ENCODE measurements at regions not wholly inside any gene's neighbourhood (a gene's known extent, or its start where the extent isn't known, plus 50 kb on each side); places are given as distances from the start of the nearest gene placed in this dataset.

DNA sequence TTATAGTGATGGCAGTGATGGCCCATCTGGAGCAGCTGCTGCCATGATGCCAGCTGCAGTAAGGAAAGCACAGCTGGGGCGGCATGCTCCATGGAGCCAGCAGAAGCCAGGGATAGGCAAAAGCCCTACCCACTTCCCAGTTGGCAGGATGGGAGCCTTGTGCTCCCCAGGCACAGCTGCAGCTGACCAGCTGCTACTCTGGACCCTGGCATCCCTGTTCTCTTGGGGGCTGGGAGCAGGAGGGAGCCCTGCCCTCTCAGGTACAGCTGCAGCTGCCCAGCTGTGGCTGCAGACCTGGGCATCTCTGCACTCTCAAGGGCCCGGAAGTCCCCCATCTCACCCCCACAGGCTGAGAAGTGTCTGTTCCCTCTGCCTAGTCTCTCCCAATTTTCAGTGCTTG is 531.9 kb downstream of the PCDH18 start:
- Histone ChIP-seq H3K4me1 (replicated peaks in 1 of 2) (no peaks in the 10 kb centered on the region), H3K4me3 (no peak overlapping the region), H3K9me3 (replicated peaks in 1 of 3) (no peaks in the 10 kb centered on the region), H3K36me3 (replicated peaks in 1 of 2) (no peaks in the 10 kb centered on the region), H3K27me3 (no peaks in the 10 kb centered on the region), H3K27ac (no peak overlapping the region)
- no peak for DNase-seq
- WGBS, 4 donors: 43 to 91% methylated on average over 2 of the region's 2 CpGs; no CpG with 5 or more reads in 2 of the 4 donors
- intact Hi-C loops (cut with DNase I): no loop called here
- TF ChIP-seq CTCF (IDR thresholded peaks at IDR 0.05): no peak
- no peak for TF ChIP-seq POLR2A (IDR thresholded peaks at IDR 0.05)

DNA sequence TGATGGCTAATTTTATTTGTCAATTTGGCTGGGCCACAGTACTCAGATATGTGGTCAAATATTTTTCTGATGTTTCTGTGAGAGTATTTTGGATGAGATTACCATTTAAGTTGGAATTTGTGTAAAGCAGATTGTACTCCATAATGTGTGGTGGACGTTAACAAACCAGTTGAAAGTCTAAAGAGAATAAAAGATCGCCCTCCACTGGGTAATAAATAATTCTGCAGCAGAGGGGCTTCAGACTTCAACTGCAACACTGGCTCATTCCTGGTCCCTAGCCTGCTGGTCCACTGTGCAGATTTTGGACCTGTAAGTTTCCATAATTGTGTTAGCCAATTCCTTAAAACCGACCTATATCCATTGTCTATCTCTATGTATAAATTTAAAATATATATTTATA is 540.3 kb downstream of the PCDH18 start:
- H3K9me3 ChIP-seq (replicated peaks in 1 of 3): no peaks in the 10 kb centered on the region
- no peaks in the 10 kb centered on the region for H3K36me3 ChIP-seq (replicated peaks in 1 of 2)
- H3K4me1 ChIP-seq (replicated peaks in 1 of 2): no peaks in the 10 kb centered on the region
- WGBS, 4 donors: 39 to 55% (median 48%) methylated on average over 3 of the region's 3 CpGs
- intact Hi-C loops (cut with DNase I): no loop called here
- no peaks in the 10 kb centered on the region for H3K27me3 ChIP-seq
- TF ChIP-seq CTCF (IDR thresholded peaks at IDR 0.05): no peak
- TF ChIP-seq POLR2A (IDR thresholded peaks at IDR 0.05): no peak
- no peak for DNase-seq
- H3K4me3 ChIP-seq: no peak overlapping the region
- no peak overlapping the region for H3K27ac ChIP-seq

DNA sequence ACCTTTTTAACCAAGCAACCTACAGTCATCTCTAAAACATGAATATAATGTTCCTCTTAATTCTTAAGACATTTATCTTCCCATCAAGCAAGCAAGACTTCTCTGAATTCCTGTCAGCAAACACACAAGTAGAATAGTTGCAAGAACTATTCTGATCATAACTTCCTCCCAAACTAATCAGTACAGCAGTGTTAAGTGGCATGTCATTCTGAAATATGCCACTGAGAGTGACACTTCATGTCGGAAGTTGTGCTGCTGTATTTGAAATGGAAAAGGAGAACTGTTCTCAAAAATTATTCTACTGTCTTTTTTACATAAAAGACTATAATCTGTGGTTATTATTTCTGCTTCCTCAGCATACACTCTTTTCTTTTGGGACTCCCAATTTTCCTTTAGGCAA is 546.6 kb downstream of the PCDH18 start:
- Histone ChIP-seq H3K4me3 (no peak overlapping the region), H3K9me3 (replicated peaks in 1 of 3) (no peaks in the 10 kb centered on the region), H3K4me1 (replicated peaks in 1 of 2) (no peaks in the 10 kb centered on the region), H3K36me3 (replicated peaks in 1 of 2) (no peaks in the 10 kb centered on the region), H3K27me3 (no peaks in the 10 kb centered on the region), H3K27ac (no peak overlapping the region)
- intact Hi-C loops (cut with DNase I): no loop called here
- no peak for DNase-seq
- TF ChIP-seq CTCF (IDR thresholded peaks at IDR 0.05) (no peak), POLR2A (IDR thresholded peaks at IDR 0.05) (no peak)
- WGBS, 4 donors: 33 to 55% (median 51%) methylated on average over 1 of the region's 1 CpG

GRCh38 chr4:136967069-136967468 is 565.2 kb downstream of the PCDH18 start:
- Histone ChIP-seq H3K27me3 (no peaks in the 10 kb centered on the region), H3K36me3 (replicated peaks in 1 of 2) (no peaks in the 10 kb centered on the region), H3K4me1 (replicated peaks in 1 of 2) (no peaks in the 10 kb centered on the region), H3K9me3 (replicated peaks in 1 of 3) (no peaks in the 10 kb centered on the region), H3K27ac (no peak overlapping the region), H3K4me3 (no peak overlapping the region)
- intact Hi-C loops (cut with DNase I): no loop called here
- no peak for TF ChIP-seq CTCF (IDR thresholded peaks at IDR 0.05)
- TF ChIP-seq POLR2A (IDR thresholded peaks at IDR 0.05): no peak
- WGBS, 4 donors: 75 to 87% (median 86%) methylated on average over 4 of the region's 4 CpGs
- no peak for DNase-seq
